IMR-90 (cell line): ENCODE measurements at regions not wholly inside any gene's neighbourhood (a gene's known extent, or its start where the extent isn't known, plus 50 kb on each side); places are given as distances from the start of the nearest gene placed in this dataset.

Experiments used
- ATAC-seq: fragments of 200-7000 bp; cut with Tn5 transposase; 2 replicates; pipeline ENCODE4 v1.9.1; 2020; ENCODE audit warnings: low read depth, mild to moderate bottlenecking, moderate library complexity
- BruUV-seq: library from RNA; stranded (reverse); fragments of 400-500 nt; replicated peaks from 2 replicates; lab custom pipeline; 2021; lab: Mats Ljungman, UMichigan
- CTCF ChIA-PET: fragments of 300-600 bp; formaldehyde crosslinking; extraction: SDS; loops from one replicate; lab custom pipeline; 2021; ENCODE audit warnings: antibody characterized with exemption; lab: Yijun Ruan, JAX
- POLR2A ChIA-PET: fragments of 300-600 bp; sonication (Branson Sonifier 250); formaldehyde crosslinking; loops from one replicate; lab custom pipeline; 2022; ENCODE audit warnings: antibody characterized with exemption; ENCODE audit not compliant: unreplicated experiment; lab: Charles Lee
- DNase-seq: peaks from one replicate; pipeline ENCODE4 v3.0.0; 2013
- H2AFZ ChIP-seq: replicated peaks from 2 replicates; pipeline ENCODE3; 2013; ENCODE audit warnings: low read length, mild to moderate bottlenecking; ENCODE audit not compliant: poor library complexity
- H2AK5ac ChIP-seq: 2 replicates; pipeline ENCODE4 v1.6.1; 2013; ENCODE audit warnings: low read depth, low read length, inconsistent platforms
- H2AK9ac ChIP-seq: replicated peaks from 2 replicates; pipeline ENCODE3; 2013; ENCODE audit warnings: mild to moderate bottlenecking, low read depth, low read length, moderate library complexity; ENCODE audit not compliant: poor library complexity
- H2BK120ac ChIP-seq: 2 replicates; pipeline ENCODE4 v1.6.1; 2013; ENCODE audit warnings: low read depth, low read length, inconsistent platforms
- H2BK15ac ChIP-seq: 3 replicates; pipeline ENCODE4 v1.6.1; 2013; ENCODE audit warnings: low read depth, low read length, inconsistent platforms
- H2BK20ac ChIP-seq: 2 replicates; pipeline ENCODE4 v1.6.1; 2013; ENCODE audit warnings: low read depth, mild to moderate bottlenecking, inconsistent platforms, low read length, moderate library complexity
- H2BK5ac ChIP-seq: 2 replicates; pipeline ENCODE4 v1.6.1; 2013; ENCODE audit warnings: mild to moderate bottlenecking, low read depth, low read length, inconsistent platforms; ENCODE audit not compliant: poor library complexity, severe bottlenecking
- H3K14ac ChIP-seq: replicated peaks from 2 replicates; pipeline ENCODE4 v1.6.1; 2013; ENCODE audit warnings: low read depth, low read length, inconsistent platforms
- H3K18ac ChIP-seq: 2 replicates; pipeline ENCODE4 v1.6.1; 2013; ENCODE audit warnings: low read depth, low read length, control low read depth
- H3K23ac ChIP-seq: 2 replicates; pipeline ENCODE4 v1.6.1; 2013; ENCODE audit warnings: low read depth, low read length, inconsistent platforms
- H3K27ac ChIP-seq: 2 replicates; pipeline ENCODE4 v1.5.1; 2013; ENCODE audit warnings: mild to moderate bottlenecking, control low read depth, low read length; ENCODE audit not compliant: insufficient read depth
- H3K27me3 ChIP-seq: 2 replicates; pipeline ENCODE4 v1.6.1; 2013; ENCODE audit warnings: low read length; ENCODE audit not compliant: control insufficient read depth, insufficient read depth
- H3K36me3 ChIP-seq: 2 replicates; pipeline ENCODE4 v1.6.1; 2013; ENCODE audit warnings: low read length, mixed read lengths; ENCODE audit not compliant: control insufficient read depth, insufficient read depth
- H3K4ac ChIP-seq: 2 replicates; pipeline ENCODE4 v1.6.1; 2013; ENCODE audit warnings: low read depth, low read length, inconsistent platforms
- H3K4me1 ChIP-seq: 2 replicates; pipeline ENCODE4 v1.6.1; 2013; ENCODE audit warnings: low read length, mixed read lengths; ENCODE audit not compliant: control insufficient read depth, insufficient read depth
- H3K4me2 ChIP-seq: 2 replicates; pipeline ENCODE4 v1.6.1; 2013; ENCODE audit warnings: low read depth, mild to moderate bottlenecking, control low read depth, low read length, moderate library complexity
- H3K4me3 ChIP-seq: 2 replicates; pipeline ENCODE4 v1.5.1; 2013; ENCODE audit warnings: low read depth, mild to moderate bottlenecking, control low read depth, low read length, moderate library complexity; ENCODE audit not compliant: insufficient read depth
- H3K56ac ChIP-seq: 2 replicates; pipeline ENCODE4 v1.6.1; 2013; ENCODE audit warnings: low read length, inconsistent platforms; ENCODE audit not compliant: insufficient read depth; ENCODE audit errors: extremely low read depth
- H3K79me1 ChIP-seq, 2 experiments: 2 replicates each; pipeline ENCODE4 v1.6.1; 2013; ENCODE audit warnings: low read length in 2 of 2, inconsistent platforms in 1 of 2, low read depth in 1 of 2
- H3K9ac ChIP-seq: 2 replicates; pipeline ENCODE4 v1.6.1; 2013; ENCODE audit warnings: low read depth, low read length, control low read depth
- H3K9me1 ChIP-seq: 2 replicates; pipeline ENCODE4 v1.6.1; 2013; ENCODE audit warnings: low read length, inconsistent platforms; ENCODE audit not compliant: insufficient read depth
- H3K9me3 ChIP-seq: 2 replicates; pipeline ENCODE4 v1.6.1; 2013; ENCODE audit warnings: low read length; ENCODE audit not compliant: control insufficient read depth, insufficient read depth
- H4K20me1 ChIP-seq: 2 replicates; pipeline ENCODE4 v1.6.1; 2013; ENCODE audit warnings: low read length, inconsistent platforms; ENCODE audit not compliant: insufficient read depth
- H4K5ac ChIP-seq: 2 replicates; pipeline ENCODE4 v1.6.1; 2013; ENCODE audit warnings: mild to moderate bottlenecking, low read depth, low read length, control low read depth
- H4K8ac ChIP-seq, 2 experiments: 2 replicates each; pipeline ENCODE4 v1.6.1; 2013; ENCODE audit warnings: low read depth in 2 of 2, low read length in 2 of 2, control low read depth in 1 of 2, inconsistent platforms in 1 of 2
- H4K91ac ChIP-seq: 2 replicates; pipeline ENCODE4 v1.6.1; 2013; ENCODE audit warnings: low read depth, low read length, inconsistent platforms; ENCODE audit not compliant: insufficient read depth
- BHLHE40 ChIP-seq: fragments of 150-350 bp; IDR thresholded peaks from 2 replicates; pipeline ENCODE4 v1.6.1; 2016; ENCODE audit warnings: mild to moderate bottlenecking, low read depth, low read length
- ELK1 ChIP-seq: fragments of 150-350 bp; IDR thresholded peaks from 2 replicates; pipeline ENCODE4 v1.6.1; 2016; ENCODE audit warnings: low read depth, mild to moderate bottlenecking, low read length, moderate library complexity, borderline replicate concordance
- MAFK ChIP-seq: IDR thresholded peaks from 2 replicates; pipeline ENCODE4 v1.6.1; 2012; ENCODE audit warnings: low read depth, low read length, improper control_type of control experiment
- MXI1 ChIP-seq: IDR thresholded peaks from 2 replicates; pipeline ENCODE4 v1.6.1; 2012; ENCODE audit warnings: low read depth, mild to moderate bottlenecking, low read length, moderate library complexity, borderline replicate concordance
- NFE2L2 ChIP-seq: fragments of 150-350 bp; IDR thresholded peaks from 2 replicates; pipeline ENCODE4 v1.6.1; 2016; ENCODE audit warnings: low read depth, mild to moderate bottlenecking, low read length
- POLR2A ChIP-seq: IDR thresholded peaks from 2 replicates; pipeline ENCODE4 v1.6.1; 2012; ENCODE audit warnings: mild to moderate bottlenecking, low read depth, low read length
- RFX5 ChIP-seq: IDR thresholded peaks from 2 replicates; pipeline ENCODE4 v1.8.0; 2012; ENCODE audit warnings: low read depth, mild to moderate bottlenecking, low read length, moderate library complexity
- SMC3 ChIP-seq: fragments of 150-350 bp; IDR thresholded peaks from 2 replicates; pipeline ENCODE4 v1.6.1; 2016; ENCODE audit warnings: low read depth, mild to moderate bottlenecking, antibody characterized with exemption, low read length, moderate library complexity
- WGBS, 2 experiments: methylation state at CpG; one replicate each; pipeline versions ENCODE4 v1.1.5 to v1.1.7; 2013; ENCODE audit warnings: missing lambda C conversion rate in 2 of 2; ENCODE audit not compliant: insufficient read length in 1 of 2; ENCODE audit errors: extremely low coverage in 2 of 2; 5-methylcytosine and 5-hydroxymethylcytosine counted together
- dilution Hi-C: fragments of 300-500 bp; cut with HindIII; formaldehyde crosslinking; loops from one replicate; pipeline ENCODE4 v1.14.3; 2018; ENCODE audit warnings: low sequenced_read_pairs; ENCODE audit not compliant: unreplicated experiment
- in situ Hi-C: fragments of 300-500 bp; cut with MboI; formaldehyde crosslinking; loops from 3 replicates; pipeline ENCODE4 v1.14.3; 2019; ENCODE audit warnings: low sequenced_read_pairs, inconsistent platforms, mixed read lengths
- intact Hi-C: fragments of 100-400 bp; cut with micrococcal nuclease; formaldehyde crosslinking; loops from 2 replicates; pipeline ENCODE4 v1.10.0; 2022

GRCh38 chr2:196314780-196315179 is 143.4 kb upstream of the STK17B start:
- peak overlapping the region; percentile 4; the same call in 1 of the 2 replicates for H4K5ac ChIP-seq
- WGBS, 2 experiments: no CpG with 5 or more reads among the region's 4 CpGs
- peaks cover 9% of the 10 kb centered on the region for H3K4me1 ChIP-seq
- no peaks in the 10 kb centered on the region for H3K9me3 ChIP-seq
- H2AFZ ChIP-seq: peak overlapping the region; percentile 0
- peak; percentile 54 for ATAC-seq
- no peak overlapping the region; the same call in 1 of the 2 replicates for H3K23ac ChIP-seq
- intact Hi-C loops: loop anchor here (10.0 kb wide), 1 partner anchor 610 kb away; the partner anchor contains the start of gene PGAP1
- H2AK9ac ChIP-seq: peak overlapping the region; percentile 29
- H2AK5ac ChIP-seq: peak overlapping the region; percentile 82
- ChIA-PET POLR2A (no interaction called here), CTCF (no interaction called here)
- dilution Hi-C loops: no loop called here
- no TSS peak for BruUV-seq
- H2BK120ac ChIP-seq: peak overlapping the region; percentile 85
- peak overlapping the region; percentile 53; the same call in 2 of the 3 replicates for H2BK15ac ChIP-seq
- H3K4ac ChIP-seq: peak overlapping the region; percentile 74
- H3K36me3 ChIP-seq: no peaks in the 10 kb centered on the region
- H3K9ac ChIP-seq: no peak overlapping the region
- no peak overlapping the region; the same call in 1 of the 2 replicates for H3K27ac ChIP-seq
- peak overlapping the region; percentile 87 for H2BK20ac ChIP-seq
- peak overlapping the region; percentile 50 to 68; a peak in 3 of 4 replicates for H4K8ac ChIP-seq
- H4K20me1 ChIP-seq: no peaks in the 10 kb centered on the region
- in situ Hi-C loops: no loop called here
- peak overlapping the region; percentile 81 for H4K91ac ChIP-seq
- peaks cover 10% of the 10 kb centered on the region for H3K9me1 ChIP-seq
- H3K27me3 ChIP-seq: no peaks in the 10 kb centered on the region
- H3K18ac ChIP-seq: peak overlapping the region; percentile 44; the same call in 1 of the 2 replicates
- H3K4me2 ChIP-seq: no peak overlapping the region
- H3K56ac ChIP-seq: no peak overlapping the region
- H3K4me3 ChIP-seq: no peak overlapping the region
- H2BK5ac ChIP-seq: peak overlapping the region; percentile 6
- TF ChIP-seq RFX5: no peak
- TF ChIP-seq SMC3: no peak
- no peak for TF ChIP-seq MXI1
- no peak for TF ChIP-seq MAFK
- TF ChIP-seq POLR2A: no peak
- no peak for TF ChIP-seq BHLHE40
- TF ChIP-seq NFE2L2: no peak
- no peak for TF ChIP-seq ELK1
- H3K79me1 ChIP-seq: no peaks in the 10 kb centered on the region
- H3K14ac ChIP-seq: peak overlapping the region; percentile 65
- no peak for DNase-seq
